ENCODE measurements at regions not wholly inside any gene's neighbourhood (a gene's known extent, or its start where the extent isn't known, plus 50 kb on each side); places are given as distances from the start of the nearest gene placed in this dataset.

GRCh38 chr15:39447346-39447745 lies 133.5 kb upstream of the THBS1 start:
- no peak for TF ChIP-seq CTCF (IDR thresholded peaks at IDR 0.05; ENCODE audit: insufficient read depth, low read depth, low read length)
- no peak for TF ChIP-seq EZH2 (IDR thresholded peaks at IDR 0.05; ENCODE audit: insufficient read depth, low read length)
